ENCODE measurements at regions not wholly inside any gene's neighbourhood (a gene's known extent, or its start where the extent isn't known, plus 50 kb on each side); places are given as distances from the start of the nearest gene placed in this dataset.

DNA sequence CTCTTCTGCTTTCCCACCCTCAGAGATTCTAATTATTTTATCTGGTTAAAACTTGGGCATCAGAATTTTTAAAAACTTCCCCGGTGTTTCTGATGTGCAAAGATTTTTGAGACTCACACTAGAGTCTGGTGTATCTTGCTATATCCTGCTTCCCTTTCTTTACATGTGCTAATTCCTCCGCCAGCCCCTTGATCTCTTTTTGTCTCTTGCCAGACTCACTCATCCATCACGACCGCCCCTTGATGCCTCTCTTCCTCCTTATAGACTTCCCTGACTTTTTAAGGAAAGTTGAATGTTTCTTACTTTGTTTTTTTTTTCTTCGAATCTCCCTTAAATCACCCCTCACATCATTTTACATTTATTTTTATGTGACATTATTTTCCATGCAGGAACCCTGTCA lies 274.9 kb upstream of the PITX2 start:
- Histone ChIP-seq H3K27me3 (ENCODE audit: control insufficient read depth in 4 of 4, insufficient read depth in 4 of 4, low read length in 3 of 4) (peaks cover 0 to 5% (median 0%) of the 10 kb centered on the region in 4 donors), H3K36me3 (ENCODE audit: control insufficient read depth in 4 of 4, insufficient read depth in 3 of 4, low read depth in 1 of 4, low read length in 3 of 4) (no peaks in the 10 kb centered on the region), H3K4me1 (ENCODE audit: control insufficient read depth in 4 of 4, insufficient read depth in 4 of 4, low read length in 3 of 4) (no peaks in the 10 kb centered on the region), H3K4me3 (ENCODE audit: low read depth in 1 of 3, low read length in 3 of 3) (no peak overlapping the region), H3K9me3 (ENCODE audit: control insufficient read depth in 4 of 4, low read length in 3 of 4) (no peaks in the 10 kb centered on the region), H3K9ac (ENCODE audit: low read depth in 1 of 2, low read length in 2 of 2) (no peak overlapping the region), H3K27ac (ENCODE audit: low read depth in 1 of 2, low read length in 2 of 2) (no peak overlapping the region)
- TF ChIP-seq RXRA (IDR thresholded peaks at IDR 0.05) (no peak), HNF4A (conservative IDR thresholded peaks at IDR 0.05) (no peak), SP1 (IDR thresholded peaks at IDR 0.05) (no peak), HNF4G (IDR thresholded peaks at IDR 0.05) (no peak), YY1 (IDR thresholded peaks at IDR 0.05) (no peak), FOXA2 (IDR thresholded peaks at IDR 0.05) (no peak), NR2F2 (IDR thresholded peaks at IDR 0.05) (no peak), TAF1 (conservative IDR thresholded peaks at IDR 0.05) (no peak), GABPA (IDR thresholded peaks at IDR 0.05 in 1 of 2, conservative IDR thresholded peaks at IDR 0.05 in 1 of 2) (no peak), JUND (IDR thresholded peaks at IDR 0.05) (no peak), RAD21 (IDR thresholded peaks at IDR 0.05) (no peak), FOXA1 (IDR thresholded peaks at IDR 0.05) (no peak), EGR1 (IDR thresholded peaks at IDR 0.05; ENCODE audit: low read depth in 2 of 2) (no peak)
- TF ChIP-seq, protein P1, sequence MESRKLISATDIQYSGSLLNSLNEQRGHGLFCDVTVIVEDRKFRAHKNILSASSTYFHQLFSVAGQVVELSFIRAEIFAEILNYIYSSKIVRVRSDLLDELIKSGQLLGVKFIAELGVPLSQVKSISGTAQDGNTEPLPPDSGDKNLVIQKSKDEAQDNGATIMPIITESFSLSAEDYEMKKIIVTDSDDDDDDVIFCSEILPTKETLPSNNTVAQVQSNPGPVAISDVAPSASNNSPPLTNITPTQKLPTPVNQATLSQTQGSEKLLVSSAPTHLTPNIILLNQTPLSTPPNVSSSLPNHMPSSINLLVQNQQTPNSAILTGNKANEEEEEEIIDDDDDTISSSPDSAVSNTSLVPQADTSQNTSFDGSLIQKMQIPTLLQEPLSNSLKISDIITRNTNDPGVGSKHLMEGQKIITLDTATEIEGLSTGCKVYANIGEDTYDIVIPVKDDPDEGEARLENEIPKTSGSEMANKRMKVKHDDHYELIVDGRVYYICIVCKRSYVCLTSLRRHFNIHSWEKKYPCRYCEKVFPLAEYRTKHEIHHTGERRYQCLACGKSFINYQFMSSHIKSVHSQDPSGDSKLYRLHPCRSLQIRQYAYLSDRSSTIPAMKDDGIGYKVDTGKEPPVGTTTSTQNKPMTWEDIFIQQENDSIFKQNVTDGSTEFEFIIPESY (IDR thresholded peaks at IDR 0.05), result no peak
- TF ChIP-seq, protein P2, sequence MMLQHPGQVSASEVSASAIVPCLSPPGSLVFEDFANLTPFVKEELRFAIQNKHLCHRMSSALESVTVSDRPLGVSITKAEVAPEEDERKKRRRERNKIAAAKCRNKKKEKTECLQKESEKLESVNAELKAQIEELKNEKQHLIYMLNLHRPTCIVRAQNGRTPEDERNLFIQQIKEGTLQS (IDR thresholded peaks at IDR 0.05), result no peak
- TF ChIP-seq, protein P3, sequence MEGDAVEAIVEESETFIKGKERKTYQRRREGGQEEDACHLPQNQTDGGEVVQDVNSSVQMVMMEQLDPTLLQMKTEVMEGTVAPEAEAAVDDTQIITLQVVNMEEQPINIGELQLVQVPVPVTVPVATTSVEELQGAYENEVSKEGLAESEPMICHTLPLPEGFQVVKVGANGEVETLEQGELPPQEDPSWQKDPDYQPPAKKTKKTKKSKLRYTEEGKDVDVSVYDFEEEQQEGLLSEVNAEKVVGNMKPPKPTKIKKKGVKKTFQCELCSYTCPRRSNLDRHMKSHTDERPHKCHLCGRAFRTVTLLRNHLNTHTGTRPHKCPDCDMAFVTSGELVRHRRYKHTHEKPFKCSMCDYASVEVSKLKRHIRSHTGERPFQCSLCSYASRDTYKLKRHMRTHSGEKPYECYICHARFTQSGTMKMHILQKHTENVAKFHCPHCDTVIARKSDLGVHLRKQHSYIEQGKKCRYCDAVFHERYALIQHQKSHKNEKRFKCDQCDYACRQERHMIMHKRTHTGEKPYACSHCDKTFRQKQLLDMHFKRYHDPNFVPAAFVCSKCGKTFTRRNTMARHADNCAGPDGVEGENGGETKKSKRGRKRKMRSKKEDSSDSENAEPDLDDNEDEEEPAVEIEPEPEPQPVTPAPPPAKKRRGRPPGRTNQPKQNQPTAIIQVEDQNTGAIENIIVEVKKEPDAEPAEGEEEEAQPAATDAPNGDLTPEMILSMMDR (IDR thresholded peaks at IDR 0.05; ENCODE audit: low read depth, low read length, missing input control), result no peak
- TF ChIP-seq, protein P4, sequence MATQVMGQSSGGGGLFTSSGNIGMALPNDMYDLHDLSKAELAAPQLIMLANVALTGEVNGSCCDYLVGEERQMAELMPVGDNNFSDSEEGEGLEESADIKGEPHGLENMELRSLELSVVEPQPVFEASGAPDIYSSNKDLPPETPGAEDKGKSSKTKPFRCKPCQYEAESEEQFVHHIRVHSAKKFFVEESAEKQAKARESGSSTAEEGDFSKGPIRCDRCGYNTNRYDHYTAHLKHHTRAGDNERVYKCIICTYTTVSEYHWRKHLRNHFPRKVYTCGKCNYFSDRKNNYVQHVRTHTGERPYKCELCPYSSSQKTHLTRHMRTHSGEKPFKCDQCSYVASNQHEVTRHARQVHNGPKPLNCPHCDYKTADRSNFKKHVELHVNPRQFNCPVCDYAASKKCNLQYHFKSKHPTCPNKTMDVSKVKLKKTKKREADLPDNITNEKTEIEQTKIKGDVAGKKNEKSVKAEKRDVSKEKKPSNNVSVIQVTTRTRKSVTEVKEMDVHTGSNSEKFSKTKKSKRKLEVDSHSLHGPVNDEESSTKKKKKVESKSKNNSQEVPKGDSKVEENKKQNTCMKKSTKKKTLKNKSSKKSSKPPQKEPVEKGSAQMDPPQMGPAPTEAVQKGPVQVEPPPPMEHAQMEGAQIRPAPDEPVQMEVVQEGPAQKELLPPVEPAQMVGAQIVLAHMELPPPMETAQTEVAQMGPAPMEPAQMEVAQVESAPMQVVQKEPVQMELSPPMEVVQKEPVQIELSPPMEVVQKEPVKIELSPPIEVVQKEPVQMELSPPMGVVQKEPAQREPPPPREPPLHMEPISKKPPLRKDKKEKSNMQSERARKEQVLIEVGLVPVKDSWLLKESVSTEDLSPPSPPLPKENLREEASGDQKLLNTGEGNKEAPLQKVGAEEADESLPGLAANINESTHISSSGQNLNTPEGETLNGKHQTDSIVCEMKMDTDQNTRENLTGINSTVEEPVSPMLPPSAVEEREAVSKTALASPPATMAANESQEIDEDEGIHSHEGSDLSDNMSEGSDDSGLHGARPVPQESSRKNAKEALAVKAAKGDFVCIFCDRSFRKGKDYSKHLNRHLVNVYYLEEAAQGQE (IDR thresholded peaks at IDR 0.05), result no peak
- TF ChIP-seq, protein P5, sequence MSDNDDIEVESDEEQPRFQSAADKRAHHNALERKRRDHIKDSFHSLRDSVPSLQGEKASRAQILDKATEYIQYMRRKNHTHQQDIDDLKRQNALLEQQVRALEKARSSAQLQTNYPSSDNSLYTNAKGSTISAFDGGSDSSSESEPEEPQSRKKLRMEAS (IDR thresholded peaks at IDR 0.05), result no peak
- no peak for DNase-seq (ENCODE audit: low spot score)
- 44% methylated on average over 5 of the region's 5 CpGs for WGBS

Measured in liver (tissue), 8 donors.